GM19025 (cell line): ENCODE measurements at regions not wholly inside any gene's neighbourhood (a gene's known extent, or its start where the extent isn't known, plus 50 kb on each side); places are given as distances from the start of the nearest gene placed in this dataset.
"Not testable (repeated sequence)": the region's sequence is repeated elsewhere in the genome, so short reads cannot be mapped to it uniquely, and the experiment has no call there.

Experiments used
- ATAC-seq: cut with Tn5 transposase; IDR thresholded peaks from one replicate; pipeline ENCODE4 v1.9.1; 2021; ENCODE audit warnings: mild to moderate bottlenecking, low read depth, moderate library complexity; ENCODE audit not compliant: unreplicated experiment

DNA sequence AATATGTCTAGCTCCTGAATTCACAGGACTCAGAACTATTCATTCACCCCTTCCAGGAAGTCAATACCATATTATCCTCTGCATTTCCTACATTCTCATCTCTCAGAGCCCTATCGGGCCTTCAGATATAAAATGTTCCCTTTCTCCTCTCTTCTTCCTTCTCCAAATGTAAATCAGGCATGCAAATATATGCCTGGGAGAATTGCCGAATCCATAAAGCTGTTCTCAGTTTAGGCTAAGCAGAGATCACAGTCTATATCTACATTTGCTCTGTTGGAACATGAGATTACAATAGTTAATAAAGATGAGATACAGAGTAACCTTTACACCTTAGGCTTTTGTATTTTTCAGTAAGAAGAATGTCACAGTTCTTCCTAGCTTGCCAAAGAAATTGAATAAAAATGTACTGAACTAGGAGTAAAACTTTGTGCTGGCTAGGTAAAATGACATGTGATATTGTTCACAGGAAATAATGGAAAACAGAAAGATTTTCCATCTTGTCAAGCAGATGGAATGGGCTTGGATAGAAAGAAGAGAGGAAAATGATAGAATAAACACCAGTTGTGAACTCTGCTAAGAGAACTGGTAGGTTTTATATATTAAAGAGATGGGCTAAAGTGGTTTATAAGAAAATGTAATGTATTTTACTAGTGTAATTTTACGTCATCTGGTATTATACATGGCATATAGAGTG is 161.5 kb downstream of the NRIP1 start:
- no peak for ATAC-seq

DNA sequence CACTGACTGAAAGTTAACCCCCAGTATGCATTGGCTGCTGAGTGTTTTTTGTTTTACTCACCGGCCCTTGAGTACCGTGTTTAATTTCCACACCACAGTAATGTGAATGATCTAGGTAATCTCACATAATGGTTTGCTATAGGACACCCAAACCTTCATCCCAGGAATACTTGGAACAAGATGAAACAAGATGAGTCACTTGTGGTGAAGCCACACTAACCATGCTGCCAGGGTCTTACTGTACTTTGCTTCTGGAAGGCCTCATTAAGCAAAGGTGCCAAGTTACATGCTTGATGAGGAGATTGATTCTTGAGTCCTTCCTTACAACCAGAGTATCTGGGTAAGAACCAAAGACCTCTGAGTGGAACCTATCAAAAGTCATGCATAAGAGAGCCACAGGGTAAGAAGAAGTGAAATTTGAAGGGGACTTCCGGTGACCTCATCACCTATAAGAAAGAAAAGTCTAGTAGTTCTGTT is 163.3 kb downstream of the NRIP1 start:
- ATAC-seq, result peak; percentile 87

DNA sequence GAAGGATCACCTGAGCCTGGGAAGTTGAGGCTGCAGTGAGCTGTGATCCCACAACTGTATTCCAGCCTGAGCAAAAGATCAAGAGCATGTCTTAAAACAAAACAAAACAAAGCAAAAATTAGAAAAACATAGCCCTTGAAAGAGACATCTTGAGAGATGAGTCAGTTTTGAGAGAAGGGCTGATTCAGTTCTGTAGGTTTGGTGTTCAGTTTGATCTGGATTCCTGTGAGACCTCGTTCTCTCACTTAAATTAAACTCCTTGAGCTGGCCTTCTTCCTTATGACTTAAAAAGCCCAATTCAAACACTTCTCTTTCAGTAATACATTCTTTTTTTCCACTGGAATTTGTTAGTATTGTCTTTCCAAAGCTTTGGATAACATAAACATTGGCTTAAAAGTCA is 164.2 kb downstream of the NRIP1 start:
- no peak for ATAC-seq

DNA sequence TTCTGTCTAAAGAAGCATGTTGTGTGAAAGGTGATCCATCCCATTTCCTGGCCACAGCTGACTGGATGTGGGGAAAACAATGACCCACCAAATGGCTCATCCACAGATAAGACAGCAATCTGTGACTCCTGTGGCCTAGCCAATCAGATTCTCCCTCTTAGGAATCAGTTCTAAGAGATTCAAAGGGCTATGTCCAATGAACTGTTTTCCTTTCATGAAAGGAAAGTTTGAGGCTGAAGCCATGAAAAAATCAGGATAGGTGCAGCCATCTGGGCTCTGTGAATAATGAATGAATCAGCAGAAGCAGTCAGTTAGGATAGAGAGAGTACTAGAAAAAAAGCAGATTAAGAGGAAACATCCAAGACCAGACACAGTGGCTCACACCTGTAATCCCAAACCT is 164.7 kb downstream of the NRIP1 start:
- no peak for ATAC-seq

DNA sequence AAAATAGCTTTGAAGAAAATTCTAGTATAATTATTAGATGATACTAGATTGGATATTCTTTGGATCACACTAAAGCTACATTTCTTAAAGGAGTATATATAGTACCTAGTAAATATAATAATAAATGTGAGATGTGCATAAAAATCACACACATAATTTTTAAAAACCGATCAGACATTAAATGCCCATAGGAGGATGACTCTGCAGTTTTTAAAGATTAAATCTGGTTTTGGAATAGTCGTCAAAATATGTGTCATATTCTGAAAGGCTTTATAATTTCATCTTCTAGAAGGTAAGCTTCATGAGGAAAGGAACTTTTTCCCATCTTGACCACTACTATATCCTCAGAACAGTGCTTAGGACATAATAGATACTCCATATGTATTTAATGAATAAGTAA is 169.0 kb downstream of the NRIP1 start:
- ATAC-seq, result no peak

DNA sequence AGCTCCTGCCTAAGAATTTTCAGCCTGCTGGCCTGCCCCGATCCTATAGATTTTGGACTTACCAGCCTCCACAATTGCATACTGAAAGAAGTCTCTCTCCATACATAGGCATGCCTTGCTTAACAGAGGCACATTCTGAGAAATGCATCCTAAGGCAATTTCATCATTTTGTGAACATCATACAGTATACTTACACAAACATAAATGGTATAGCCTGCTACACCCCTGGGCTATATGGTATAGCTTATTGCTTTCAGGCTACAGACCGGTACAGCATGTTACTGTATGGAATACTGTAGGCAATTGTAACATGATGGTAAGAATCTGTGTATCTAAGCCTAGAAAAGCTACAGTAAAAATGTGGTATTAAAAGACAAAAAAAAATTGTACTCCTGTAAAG is 174.7 kb downstream of the NRIP1 start:
- ATAC-seq, result no peak

DNA sequence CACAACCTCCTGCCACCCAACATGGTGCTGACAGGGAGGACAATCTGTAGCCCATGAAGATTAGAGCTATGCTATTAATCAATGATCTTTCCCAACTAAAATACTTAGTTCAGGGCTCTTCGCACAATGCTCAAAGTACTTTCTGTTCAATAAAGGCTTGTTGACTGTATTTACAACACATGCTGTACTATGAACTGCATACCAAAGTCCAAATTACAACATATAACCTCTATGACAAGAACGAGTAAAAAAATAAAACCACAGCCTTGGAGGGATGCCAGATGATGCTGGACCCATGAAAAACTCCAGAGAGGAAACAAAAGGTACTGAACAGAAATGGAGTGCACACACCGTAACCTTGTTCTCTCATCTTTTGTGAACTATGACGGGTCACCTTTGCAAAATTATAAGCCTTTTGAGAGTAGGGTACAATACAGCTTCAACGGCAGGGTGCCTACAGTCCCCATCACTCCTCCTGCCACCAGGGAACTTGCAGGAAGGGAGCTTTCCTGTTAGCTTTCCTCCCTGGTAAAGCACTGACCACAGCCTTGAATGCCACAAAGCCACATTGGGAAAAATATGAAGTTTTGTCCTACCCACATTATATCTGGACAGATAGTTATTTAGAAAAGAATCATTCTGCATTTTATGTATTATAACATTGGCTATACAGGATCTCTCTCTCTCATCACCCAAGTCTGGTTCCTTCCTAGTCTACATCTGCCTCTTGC is 175.6 kb downstream of the NRIP1 start:
- no peak for ATAC-seq

DNA sequence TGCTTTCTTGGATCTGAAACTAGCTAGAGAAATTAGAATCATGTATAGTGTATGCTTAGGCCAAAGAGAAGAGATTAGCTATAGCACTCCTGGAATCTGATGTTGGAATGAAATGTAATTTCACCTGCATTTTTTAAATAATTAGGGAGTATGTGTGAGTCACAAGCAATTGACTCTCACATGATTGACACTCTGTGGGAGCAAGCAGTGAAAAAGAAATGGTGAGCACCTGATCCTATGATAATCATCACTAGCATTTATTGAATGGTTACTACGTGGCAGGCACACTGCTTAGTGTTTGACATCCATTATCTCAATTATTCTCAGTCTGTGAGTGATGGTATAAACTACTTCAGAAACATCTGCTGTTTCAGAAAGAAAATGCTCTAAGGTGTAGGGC is 176.6 kb downstream of the NRIP1 start:
- ATAC-seq, result no peak

DNA sequence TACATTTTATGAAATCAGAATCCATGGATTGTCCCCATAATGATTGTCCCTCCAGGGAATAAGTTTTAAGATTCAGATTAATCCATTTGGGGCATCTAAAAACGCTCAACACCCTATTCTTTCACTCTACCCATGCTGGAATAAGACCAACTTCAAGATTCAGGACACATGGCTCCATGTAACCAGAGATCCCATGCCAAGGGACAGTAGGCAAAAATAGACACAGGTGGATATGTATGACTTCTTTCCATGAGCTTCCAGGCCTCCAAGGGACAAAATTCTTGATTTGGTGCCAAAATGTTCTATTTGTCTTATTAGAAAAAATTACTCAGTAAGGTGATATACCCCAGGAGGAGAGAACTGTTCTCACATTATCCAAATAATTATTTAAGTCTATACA is 178.8 kb downstream of the NRIP1 start:
- no peak for ATAC-seq

DNA sequence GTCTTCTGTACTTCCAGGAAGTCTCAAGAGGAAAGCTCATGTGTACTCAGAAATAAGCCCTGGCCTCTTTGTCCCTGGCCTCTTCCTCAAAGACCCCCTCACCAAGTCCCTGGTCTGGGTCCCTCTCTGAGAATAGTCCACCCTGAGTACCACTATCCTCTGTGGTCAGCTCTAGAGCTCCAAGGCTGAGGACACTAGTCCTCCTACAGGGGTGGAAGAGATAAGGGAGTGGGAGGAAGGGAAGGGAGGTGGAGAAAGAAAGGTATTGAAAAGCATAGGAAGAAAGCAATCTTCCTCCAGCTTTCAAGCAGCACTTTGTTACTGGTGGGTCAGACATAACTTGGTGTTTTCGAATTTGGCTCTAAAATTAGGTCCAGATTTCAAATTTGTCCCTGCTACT is 181.4 kb downstream of the NRIP1 start:
- no peak for ATAC-seq

DNA sequence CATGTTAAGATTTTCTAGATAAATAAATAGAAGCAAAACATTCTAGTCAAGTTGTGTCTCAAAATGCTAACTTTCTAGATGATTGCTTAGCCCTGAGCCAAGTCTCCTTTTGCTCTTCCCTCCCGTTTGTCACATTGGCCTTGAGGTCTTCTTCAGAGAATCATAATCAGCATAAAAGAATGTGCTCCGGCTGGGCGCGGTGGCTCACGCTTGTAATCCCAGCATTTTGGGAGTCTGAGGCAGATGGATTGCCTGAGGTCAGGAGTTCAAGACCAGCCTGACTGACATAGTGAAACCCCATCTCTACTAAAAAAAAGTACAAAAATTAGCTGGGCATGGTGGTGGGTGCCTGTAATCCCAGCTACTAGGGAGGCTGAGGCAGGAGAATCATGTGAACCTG is 182.3 kb downstream of the NRIP1 start:
- not testable (repeated sequence) for ATAC-seq

DNA sequence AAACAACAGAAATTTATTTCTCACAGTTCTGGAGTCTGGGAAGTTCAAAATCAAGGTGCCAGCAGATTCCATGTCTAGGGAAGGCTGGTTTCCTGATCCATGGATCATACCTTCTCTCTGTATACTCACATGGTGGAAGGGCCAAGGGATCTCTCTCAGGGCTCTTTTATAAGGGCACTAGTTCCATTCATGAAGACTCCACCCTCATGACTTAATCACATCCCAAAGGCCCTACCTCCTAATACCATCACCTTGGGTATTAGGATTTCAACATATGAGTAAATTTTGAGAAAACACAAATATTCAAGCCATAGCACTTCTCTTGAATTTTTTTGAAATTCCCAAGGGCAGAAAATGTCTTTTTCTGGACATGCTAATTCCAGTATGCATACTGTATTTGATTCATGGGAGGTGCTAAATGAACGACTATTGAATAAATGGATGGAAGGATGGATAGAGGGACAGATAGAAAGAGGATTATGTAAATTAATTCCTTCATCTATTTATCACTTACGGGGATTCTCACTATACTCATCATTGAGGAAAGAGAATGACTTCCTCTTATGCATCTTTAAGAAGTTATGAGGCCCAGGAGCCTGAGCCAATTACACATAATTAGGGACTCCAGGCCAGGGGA is 182.8 kb downstream of the NRIP1 start:
- no peak for ATAC-seq

DNA sequence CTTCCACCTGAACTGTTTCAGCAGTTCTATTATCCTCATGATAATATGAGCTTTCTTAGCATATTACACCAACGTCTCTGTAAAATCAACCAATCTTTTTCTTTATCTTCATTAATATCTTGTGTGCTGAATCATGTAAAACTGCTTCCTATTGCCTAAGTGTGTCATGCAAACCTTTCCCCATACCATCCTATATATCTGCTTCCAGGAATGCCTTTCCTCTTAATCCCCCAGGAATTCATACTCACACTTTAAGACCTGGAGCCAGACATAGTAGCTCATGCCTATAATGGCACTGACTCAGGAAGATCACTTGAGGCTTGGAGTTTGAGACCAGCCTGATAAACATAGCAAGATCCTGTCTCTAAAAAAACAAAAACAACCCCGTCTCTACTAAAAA is 183.9 kb downstream of the NRIP1 start:
- no peak for ATAC-seq

DNA sequence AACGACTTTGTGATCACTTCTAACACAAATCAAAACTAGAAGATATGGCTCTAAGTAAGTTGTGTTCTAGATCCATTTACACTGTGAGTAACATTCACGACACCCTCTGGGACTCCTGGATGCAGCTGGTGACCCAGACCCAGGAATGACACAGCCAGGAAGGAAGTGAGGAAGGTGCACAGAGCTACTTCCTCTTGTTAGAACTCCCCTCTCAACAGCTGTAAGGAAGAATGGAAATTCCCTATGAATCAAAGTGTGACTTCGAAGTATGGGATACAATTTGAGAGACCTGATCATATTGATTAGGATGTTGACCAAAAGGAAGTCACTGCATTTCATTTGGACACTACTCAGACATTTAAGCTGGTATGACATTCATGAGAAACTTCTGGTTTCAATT is 185.3 kb downstream of the NRIP1 start:
- ATAC-seq, result no peak

DNA sequence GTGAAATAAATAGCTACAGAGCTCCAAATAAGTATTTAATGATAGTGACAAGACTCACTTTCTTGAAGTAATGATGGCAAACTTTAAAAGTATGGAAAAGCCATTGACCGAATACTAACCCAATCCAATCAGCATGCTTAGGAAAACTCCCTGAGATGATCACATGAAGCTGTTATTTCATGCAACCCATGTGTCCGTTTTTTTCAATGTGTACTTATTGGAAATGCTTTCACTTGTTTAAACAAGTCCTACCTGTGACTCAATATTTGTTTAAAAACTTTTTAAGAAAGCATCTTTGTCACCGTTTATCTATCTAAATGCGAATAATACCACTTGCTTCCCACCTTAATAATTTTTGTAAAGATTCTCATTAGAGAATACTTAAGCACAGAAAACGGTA is 185.8 kb downstream of the NRIP1 start:
- no peak for ATAC-seq

DNA sequence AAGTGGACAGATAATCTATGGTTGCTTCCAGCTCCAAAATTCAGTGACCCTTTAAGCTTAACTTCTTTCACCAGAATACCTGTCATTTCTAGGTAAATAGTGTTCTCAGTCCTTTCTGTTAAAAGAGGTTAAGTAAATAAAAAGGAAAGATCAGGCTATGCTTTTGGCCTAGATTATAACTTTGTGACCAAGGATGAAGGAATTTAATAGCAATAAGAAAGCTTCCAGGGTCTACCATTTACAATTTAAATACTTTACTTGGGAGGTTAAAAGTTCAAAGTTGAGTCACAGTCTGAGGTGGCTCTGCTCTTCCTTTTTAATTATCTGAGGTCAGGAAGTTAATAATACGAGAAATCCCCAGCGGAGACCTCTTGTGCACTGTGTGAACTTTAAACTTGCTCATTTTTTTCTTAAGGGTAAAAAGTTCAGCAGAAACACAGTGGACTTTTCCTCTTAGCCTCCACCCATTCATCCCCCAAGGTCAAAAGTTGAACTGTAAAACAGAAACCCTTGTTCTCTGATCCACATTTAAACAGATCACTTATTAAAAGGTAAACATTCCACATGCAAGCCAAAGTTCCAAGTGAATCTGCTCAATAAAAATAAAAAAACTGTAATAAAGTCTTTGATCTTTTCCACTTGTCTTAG is 187.1 kb downstream of the NRIP1 start:
- ATAC-seq, result peak; percentile 47

DNA sequence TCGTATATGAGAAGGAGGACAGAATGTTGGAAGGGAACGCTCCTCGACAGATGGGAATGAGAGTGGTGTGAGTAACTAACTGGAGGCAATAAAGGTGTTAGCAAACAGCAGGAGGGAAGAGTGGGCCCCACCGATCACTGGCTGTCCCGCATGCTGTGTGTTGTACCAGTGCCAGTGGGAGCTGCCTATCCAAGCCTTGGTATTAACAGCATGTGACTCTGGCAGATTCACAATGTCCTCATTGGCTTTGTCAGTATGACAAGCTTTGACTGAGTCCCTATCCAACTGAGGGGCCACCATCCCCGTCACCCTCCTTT is 188.3 kb downstream of the NRIP1 start:
- ATAC-seq, result no peak

DNA sequence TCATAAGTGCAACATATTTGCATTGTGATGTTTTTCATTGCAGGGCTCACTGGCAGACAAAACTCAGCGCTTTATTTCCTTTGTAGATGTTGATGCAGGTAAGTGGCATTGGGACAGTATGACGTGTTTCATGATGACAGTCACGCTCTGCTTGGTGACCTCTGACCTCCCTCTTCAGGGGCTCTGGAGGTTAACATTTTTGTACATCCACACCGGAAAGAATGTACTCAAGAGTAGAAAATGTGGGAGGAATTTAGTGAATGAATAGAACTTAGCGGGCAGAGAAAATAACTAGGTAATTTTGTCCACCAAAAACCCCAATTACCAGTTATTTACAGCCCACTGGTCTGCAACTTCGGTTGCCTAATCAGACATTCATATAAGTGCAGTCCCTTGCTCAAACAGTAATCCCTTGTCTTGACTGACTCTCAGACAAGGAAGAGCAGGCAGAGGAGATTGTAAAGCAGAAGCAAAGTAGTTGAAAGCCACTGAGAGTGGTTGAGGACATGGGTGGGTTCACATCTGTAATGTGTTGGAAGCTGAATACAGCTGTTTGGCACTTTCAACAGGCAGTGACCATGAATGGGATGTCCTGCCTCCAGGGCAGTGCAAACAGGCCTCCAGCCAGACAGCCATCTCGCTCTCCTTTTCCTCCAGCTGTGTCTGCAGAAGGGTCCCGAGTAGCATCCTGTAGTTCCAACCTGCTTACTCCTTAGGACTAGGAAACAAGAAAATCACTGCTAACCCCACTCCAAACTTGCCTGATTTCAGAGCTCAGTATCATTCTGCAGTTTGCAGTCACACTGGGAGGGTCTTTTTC is 188.9 kb downstream of the NRIP1 start:
- ATAC-seq, result peak; percentile 64

DNA sequence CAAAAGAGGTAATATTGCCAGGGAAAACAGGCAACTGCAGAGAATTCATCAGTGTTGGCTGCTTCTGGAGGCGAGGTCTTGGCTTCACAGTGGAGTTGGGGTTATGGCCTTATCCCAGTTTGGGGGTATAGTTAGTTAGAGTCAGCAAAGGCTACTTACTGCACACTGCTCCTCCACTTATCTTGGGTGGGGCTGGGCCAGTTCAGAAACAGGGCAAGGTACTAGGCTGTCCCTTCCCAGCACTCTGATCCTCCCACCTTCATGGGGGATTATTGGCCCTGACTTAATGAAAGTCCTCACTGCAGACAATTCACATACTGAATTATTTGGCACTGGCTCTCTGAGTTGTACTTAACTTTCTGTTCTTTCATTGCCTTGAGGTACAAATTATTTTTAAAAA is 189.6 kb downstream of the NRIP1 start:
- no peak for ATAC-seq

DNA sequence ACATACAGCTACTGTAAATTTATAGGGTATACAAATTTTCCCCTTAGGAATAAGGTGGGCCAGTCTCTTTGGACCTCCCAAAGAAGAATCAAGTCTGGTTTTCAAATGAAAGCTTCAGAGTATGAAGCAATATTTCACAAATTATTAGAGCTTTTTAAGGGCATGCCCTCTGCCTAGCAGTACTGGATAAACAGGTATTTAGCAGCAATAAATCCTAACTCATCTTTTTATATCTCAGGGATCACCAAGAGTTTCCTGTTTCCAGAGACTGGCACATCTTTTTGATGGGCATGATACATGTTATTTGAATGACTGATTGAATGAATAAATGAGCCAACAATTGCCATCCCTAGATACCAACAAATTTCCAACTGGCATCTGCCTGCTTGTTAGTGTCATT is 190.4 kb downstream of the NRIP1 start:
- no peak for ATAC-seq

DNA sequence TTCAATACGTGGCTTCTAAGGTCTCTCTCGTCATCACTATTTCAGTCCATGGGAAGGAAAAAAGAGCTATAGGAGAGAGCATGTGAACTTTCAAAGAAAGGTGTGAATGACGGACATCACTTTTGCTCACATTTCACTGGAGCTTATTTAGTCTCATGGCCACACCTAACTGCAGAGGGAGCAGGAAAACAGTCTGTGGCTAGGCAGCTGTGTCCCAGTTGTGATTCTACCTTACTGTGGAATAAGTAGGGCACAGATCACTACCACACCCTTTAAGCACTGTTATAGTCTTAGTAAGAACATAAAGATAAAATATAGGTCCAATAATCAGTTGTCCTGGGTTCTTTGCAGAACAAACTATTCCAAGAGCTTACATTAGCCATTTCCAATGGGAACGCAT is 192.9 kb downstream of the NRIP1 start:
- no peak for ATAC-seq
